ENCODE measurements at regions not wholly inside any gene's neighbourhood (a gene's known extent, or its start where the extent isn't known, plus 50 kb on each side); places are given as distances from the start of the nearest gene placed in this dataset.

- H3K9me2 ChIP-seq (ENCODE audit: insufficient read depth) = no peaks in the 10 kb centered on the region
- no peak overlapping the region for H3K4me2 ChIP-seq
- H3K27ac ChIP-seq = no peak overlapping the region
- H3K9me3 ChIP-seq (ENCODE audit: insufficient read depth, low read depth) = no peaks in the 10 kb centered on the region
- ChIA-PET POLR2A (ENCODE audit: unreplicated experiment) (no interaction called here), CTCF (interaction anchor here (0.6 kb wide), 1 partner anchor 800 kb away, joined by 8 read pairs; no protein-coding TSS in a partner anchor)
- H3K4me1 ChIP-seq (replicated peaks; ENCODE audit: insufficient read depth) = no peaks in the 10 kb centered on the region
- H3K79me2 ChIP-seq (ENCODE audit: low read depth) = no peaks in the 10 kb centered on the region
- no peaks in the 10 kb centered on the region for H3K27me3 ChIP-seq (ENCODE audit: insufficient read depth, low read depth)
- no peak overlapping the region for H3K4me3 ChIP-seq
- H2AFZ ChIP-seq = no peak overlapping the region
- intact Hi-C loops (cut with micrococcal nuclease; ENCODE audit: unreplicated experiment) = no loop called here
- DNase-seq = no peak
- H4K20me1 ChIP-seq (ENCODE audit: insufficient read depth) = no peaks in the 10 kb centered on the region
- TF ChIP-seq, protein P1, sequence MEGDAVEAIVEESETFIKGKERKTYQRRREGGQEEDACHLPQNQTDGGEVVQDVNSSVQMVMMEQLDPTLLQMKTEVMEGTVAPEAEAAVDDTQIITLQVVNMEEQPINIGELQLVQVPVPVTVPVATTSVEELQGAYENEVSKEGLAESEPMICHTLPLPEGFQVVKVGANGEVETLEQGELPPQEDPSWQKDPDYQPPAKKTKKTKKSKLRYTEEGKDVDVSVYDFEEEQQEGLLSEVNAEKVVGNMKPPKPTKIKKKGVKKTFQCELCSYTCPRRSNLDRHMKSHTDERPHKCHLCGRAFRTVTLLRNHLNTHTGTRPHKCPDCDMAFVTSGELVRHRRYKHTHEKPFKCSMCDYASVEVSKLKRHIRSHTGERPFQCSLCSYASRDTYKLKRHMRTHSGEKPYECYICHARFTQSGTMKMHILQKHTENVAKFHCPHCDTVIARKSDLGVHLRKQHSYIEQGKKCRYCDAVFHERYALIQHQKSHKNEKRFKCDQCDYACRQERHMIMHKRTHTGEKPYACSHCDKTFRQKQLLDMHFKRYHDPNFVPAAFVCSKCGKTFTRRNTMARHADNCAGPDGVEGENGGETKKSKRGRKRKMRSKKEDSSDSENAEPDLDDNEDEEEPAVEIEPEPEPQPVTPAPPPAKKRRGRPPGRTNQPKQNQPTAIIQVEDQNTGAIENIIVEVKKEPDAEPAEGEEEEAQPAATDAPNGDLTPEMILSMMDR (conservative IDR thresholded peaks at IDR 0.05) = no peak
- TF ChIP-seq EZH2 (IDR thresholded peaks at IDR 0.05; ENCODE audit: low read depth) = no peak
- no TSS peak for BruUV-seq (replicated peaks)
- no peaks in the 10 kb centered on the region for H3F3A ChIP-seq (ENCODE audit: insufficient read depth, low read depth)
- H3K36me3 ChIP-seq (ENCODE audit: low read depth) = no peaks in the 10 kb centered on the region
These were observed 518.9 kb downstream of the PREX1 start for GRCh38 chr20:48308882-48309281.

- Histone ChIP-seq H3K9me3 (ENCODE audit: insufficient read depth, low read depth) (no peaks in the 10 kb centered on the region), H3K27me3 (ENCODE audit: insufficient read depth, low read depth) (no peaks in the 10 kb centered on the region), H2AFZ (no peak overlapping the region), H3K36me3 (ENCODE audit: low read depth) (no peaks in the 10 kb centered on the region), H3K4me3 (no peak overlapping the region), H3F3A (ENCODE audit: insufficient read depth, low read depth) (no peaks in the 10 kb centered on the region), H4K20me1 (ENCODE audit: insufficient read depth) (no peaks in the 10 kb centered on the region), H3K4me1 (replicated peaks; ENCODE audit: insufficient read depth) (no peaks in the 10 kb centered on the region), H3K4me2 (no peak overlapping the region), H3K27ac (no peak overlapping the region), H3K9me2 (ENCODE audit: insufficient read depth) (no peaks in the 10 kb centered on the region), H3K79me2 (ENCODE audit: low read depth) (no peaks in the 10 kb centered on the region)
- no TSS peak for BruUV-seq (replicated peaks)
- DNase-seq = no peak
- intact Hi-C loops (cut with micrococcal nuclease; ENCODE audit: unreplicated experiment) = no loop called here
- TF ChIP-seq, protein P1 (conservative IDR thresholded peaks at IDR 0.05) = no peak
- TF ChIP-seq EZH2 (IDR thresholded peaks at IDR 0.05; ENCODE audit: low read depth) = no peak
- CTCF ChIA-PET = interaction anchor here (0.6 kb wide), 2 partner anchors 227 to 800 kb away, joined by 4 to 8 read pairs; no protein-coding TSS in a partner anchor
- POLR2A ChIA-PET (ENCODE audit: unreplicated experiment) = interaction anchor here (0.6 kb wide), 1 partner anchor 30 kb away, joined by 6 read pairs; no protein-coding TSS in a partner anchor
These were observed 519.5 kb downstream of the PREX1 start for GRCh38 chr20:48308232-48308781.

GRCh38 chr20:48307277-48307676 lies 520.5 kb downstream of the PREX1 start:
- Histone ChIP-seq H4K20me1 (ENCODE audit: insufficient read depth) (no peaks in the 10 kb centered on the region), H3K79me2 (ENCODE audit: low read depth) (no peaks in the 10 kb centered on the region), H3K9me3 (ENCODE audit: insufficient read depth, low read depth) (no peaks in the 10 kb centered on the region), H3F3A (ENCODE audit: insufficient read depth, low read depth) (no peaks in the 10 kb centered on the region), H3K4me2 (no peak overlapping the region), H3K9me2 (ENCODE audit: insufficient read depth) (no peaks in the 10 kb centered on the region), H3K27ac (no peak overlapping the region), H3K36me3 (ENCODE audit: low read depth) (no peaks in the 10 kb centered on the region), H3K4me3 (no peak overlapping the region), H3K4me1 (replicated peaks; ENCODE audit: insufficient read depth) (no peaks in the 10 kb centered on the region), H2AFZ (no peak overlapping the region), H3K27me3 (ENCODE audit: insufficient read depth, low read depth) (no peaks in the 10 kb centered on the region)
- no peak for DNase-seq
- no peak for TF ChIP-seq EZH2 (IDR thresholded peaks at IDR 0.05; ENCODE audit: low read depth)
- TF ChIP-seq, protein P1 (conservative IDR thresholded peaks at IDR 0.05) = no peak
- POLR2A ChIA-PET (ENCODE audit: unreplicated experiment) = interaction anchor here (0.6 kb wide), 1 partner anchor 448 kb away, joined by 3 read pairs; no protein-coding TSS in a partner anchor
- no TSS peak for BruUV-seq (replicated peaks)
- intact Hi-C loops (cut with micrococcal nuclease; ENCODE audit: unreplicated experiment) = no loop called here
- CTCF ChIA-PET = interaction anchor here (0.6 to 0.7 kb wide), 3 partner anchors 137 to 584 kb away, joined by 3 to 10 read pairs (median 4); no protein-coding TSS in a partner anchor
